Subcutaneous abdominal adipose tissue (tissue), 5 donors: ENCODE measurements at regions not wholly inside any gene's neighbourhood (a gene's known extent, or its start where the extent isn't known, plus 50 kb on each side); places are given as distances from the start of the nearest gene placed in this dataset.
"Not testable (repeated sequence)": the region's sequence is repeated elsewhere in the genome, so short reads cannot be mapped to it uniquely, and the experiment has no call there.

ENCODE experiments used
- H3K27ac ChIP-seq: one replicate; pipeline ENCODE4 v1.7.0; 2013; ENCODE audit warnings: low read depth, mild to moderate bottlenecking, inconsistent platforms, low read length, moderate library complexity
- H3K27me3 ChIP-seq, 5 donors: one replicate each; pipeline ENCODE4 v1.7.0; 2013; ENCODE audit warnings: low read length in 5 of 5, inconsistent platforms in 1 of 5; ENCODE audit not compliant: control insufficient read depth in 5 of 5, insufficient read depth in 4 of 5
- H3K36me3 ChIP-seq, 5 donors: one replicate each; pipeline ENCODE4 v1.7.0; 2013; ENCODE audit warnings: low read length in 5 of 5; ENCODE audit not compliant: control insufficient read depth in 5 of 5, insufficient read depth in 5 of 5
- H3K4me1 ChIP-seq, 5 donors: one replicate each; pipeline ENCODE4 v1.7.0; 2013; ENCODE audit warnings: low read length in 5 of 5, mild to moderate bottlenecking in 3 of 5, moderate library complexity in 1 of 5; ENCODE audit not compliant: control insufficient read depth in 5 of 5, insufficient read depth in 5 of 5
- H3K4me3 ChIP-seq, 5 donors: one replicate each; pipeline ENCODE4 v1.7.0; 2013; ENCODE audit warnings: low read length in 5 of 5, low read depth in 1 of 5
- H3K9ac ChIP-seq, 5 donors: one replicate each; pipeline ENCODE4 v1.7.0; 2013; ENCODE audit warnings: low read length in 5 of 5, mild to moderate bottlenecking in 4 of 5, moderate library complexity in 3 of 5
- H3K9me3 ChIP-seq, 5 donors: one replicate each; pipeline ENCODE4 v1.7.0; 2013; ENCODE audit warnings: low read length in 5 of 5; ENCODE audit not compliant: control insufficient read depth in 5 of 5
- donor health status: healthy.
- donor health status: healthy.
- donor health status: healthy.
- donor health status: healthy.
- donor health status: healthy.

GRCh38 chr7:149991652-149992302, 118.0 kb downstream of the ATP6V0E2 start:
- not testable (repeated sequence) for H3K27me3 ChIP-seq, H3K36me3 ChIP-seq, H3K4me3 ChIP-seq, H3K9me3 ChIP-seq, H3K27ac ChIP-seq, H3K4me1 ChIP-seq, H3K9ac ChIP-seq

- H3K9me3 ChIP-seq, H3K27me3 ChIP-seq, H3K27ac ChIP-seq, H3K36me3 ChIP-seq, H3K4me1 ChIP-seq, H3K4me3 ChIP-seq, H3K9ac ChIP-seq: not testable (repeated sequence)
Observed at GRCh38 chr7:149992366-149992765, 118.6 kb downstream of the ATP6V0E2 start.

GRCh38 chr7:149995369-149996026, 121.7 kb downstream of the ATP6V0E2 start:
- H3K36me3 ChIP-seq, H3K4me1 ChIP-seq: not testable (repeated sequence)

GRCh38 chr7:150000780-150001599, 127.2 kb downstream of the ATP6V0E2 start:
- H3K9me3 ChIP-seq, H3K27me3 ChIP-seq, H3K9ac ChIP-seq, H3K4me1 ChIP-seq, H3K27ac ChIP-seq, H3K4me3 ChIP-seq, H3K36me3 ChIP-seq: not testable (repeated sequence)

More at GRCh38 chr7:149995369-149996026, 121.7 kb downstream of the ATP6V0E2 start:
- H3K9ac ChIP-seq, H3K27ac ChIP-seq, H3K27me3 ChIP-seq, H3K4me3 ChIP-seq, H3K9me3 ChIP-seq: not testable (repeated sequence)

- Histone ChIP-seq H3K4me1 (no peaks in the 10 kb centered on the region), H3K27ac (no peak overlapping the region), H3K27me3 (peaks cover 0 to 7% (median 4%) of the 10 kb centered on the region in 5 donors), H3K36me3 (no peaks in the 10 kb centered on the region), H3K4me3 (no peak overlapping the region), H3K9ac (no peak overlapping the region), H3K9me3 (no peaks in the 10 kb centered on the region)
Observed at GRCh38 chr7:150003304-150003810, 129.6 kb downstream of the ATP6V0E2 start.

GRCh38 chr7:150003973-150004372, 130.2 kb downstream of the ATP6V0E2 start:
- not testable (repeated sequence) for H3K4me3 ChIP-seq, H3K9ac ChIP-seq, H3K27me3 ChIP-seq, H3K36me3 ChIP-seq, H3K9me3 ChIP-seq, H3K27ac ChIP-seq, H3K4me1 ChIP-seq

- H3K27ac ChIP-seq, H3K27me3 ChIP-seq, H3K4me3 ChIP-seq, H3K9ac ChIP-seq, H3K36me3 ChIP-seq, H3K9me3 ChIP-seq, H3K4me1 ChIP-seq: not testable (repeated sequence)
Observed at GRCh38 chr7:150004843-150005242, 131.1 kb downstream of the ATP6V0E2 start.

GRCh38 chr7:150009620-150010303, 136.0 kb downstream of the ATP6V0E2 start:
- not testable (repeated sequence) for H3K4me3 ChIP-seq, H3K9me3 ChIP-seq, H3K9ac ChIP-seq, H3K27ac ChIP-seq, H3K4me1 ChIP-seq, H3K36me3 ChIP-seq, H3K27me3 ChIP-seq

GRCh38 chr7:150016651-150017189, 143.0 kb downstream of the ATP6V0E2 start:
- not testable (repeated sequence) for H3K27ac ChIP-seq, H3K9me3 ChIP-seq, H3K9ac ChIP-seq, H3K4me3 ChIP-seq, H3K36me3 ChIP-seq, H3K4me1 ChIP-seq, H3K27me3 ChIP-seq
